K562 (cell line): ENCODE measurements at regions not wholly inside any gene's neighbourhood (a gene's known extent, or its start where the extent isn't known, plus 50 kb on each side); places are given as distances from the start of the nearest gene placed in this dataset.
A peak's percentile ranks its signal among the peaks of the same experiment; 100 is the strongest.

ENCODE experiments used
- GATA2 ChIP-seq: sonication (generic); formaldehyde crosslinking; IDR thresholded peaks from 2 replicates; pipeline ENCODE4 v1.4.0; 2020; ENCODE audit warnings: mild to moderate bottlenecking, missing genetic modification reagents
- ILK ChIP-seq: fragments of 450-650 bp; IDR thresholded peaks from 2 replicates; pipeline ENCODE4 v1.6.1; 2016; ENCODE audit warnings: missing genetic modification characterization, low read depth, mild to moderate bottlenecking, missing compliant biosample characterization, moderate library complexity, borderline replicate concordance
- NRF1 ChIP-seq, 2 experiments: fragments of 450-650 bp; IDR thresholded peaks in 1 of 2; conservative IDR thresholded peaks in 1 of 2; 2 replicates each; pipeline ENCODE4 v1.6.1; 2014; ENCODE audit warnings: mild to moderate bottlenecking in 2 of 2
- RBM25 ChIP-seq: fragments of 200-400 bp; formaldehyde crosslinking; IDR thresholded peaks from 2 replicates; pipeline ENCODE4 v1.6.1; 2018; ENCODE audit warnings: low read length, low read depth, moderate library complexity; ENCODE audit not compliant: severe bottlenecking
- SRF ChIP-seq, 2 experiments: fragments of 250-450, 450-650 bp in 1 of 2; sonication (Bioruptor Pico) in 1 of 2; sonication (generic) in 1 of 2; formaldehyde crosslinking; IDR thresholded peaks; 2 replicates each; pipeline versions ENCODE4 v1.5.0 to v1.5.1; 2020 to 2022; ENCODE audit warnings: mild to moderate bottlenecking in 1 of 2, missing genetic modification reagents in 1 of 2
- ZBTB8A ChIP-seq: fragments of 450-650 bp; IDR thresholded peaks from 2 replicates; pipeline ENCODE4 v1.6.1; 2018; ENCODE audit warnings: mild to moderate bottlenecking, moderate library complexity; ENCODE audit not compliant: partially characterized antibody
- TF ChIP-seq, protein P1 (sequence below), 2 experiments: fragments of 450-650 bp in 1 of 2; sonication (generic) in 1 of 2; formaldehyde crosslinking in 1 of 2; IDR thresholded peaks; 2 replicates each; pipeline versions ENCODE4 v1.7.1 to v1.9.0; 2016 to 2022; ENCODE audit warnings: inconsistent platforms in 1 of 2, mild to moderate bottlenecking in 1 of 2, missing genetic modification reagents in 1 of 2
- TF ChIP-seq, protein P2 (sequence below), 2 experiments: fragments of 250-450 bp in 1 of 2; fragments of 450-650 bp in 1 of 2; sonication (Bioruptor Pico) in 1 of 2; IDR thresholded peaks; 2 replicates each; pipeline versions ENCODE4 v1.6.1 to v1.8.0; 2016 to 2021; ENCODE audit warnings: mild to moderate bottlenecking in 2 of 2, moderate library complexity in 2 of 2, missing compliant biosample characterization in 1 of 2, missing genetic modification characterization in 1 of 2
- TF ChIP-seq, protein P3 (sequence below): fragments of 150-350 bp; conservative IDR thresholded peaks from 2 replicates; pipeline ENCODE4 v1.6.1; 2014; ENCODE audit warnings: low read length
- TF ChIP-seq, protein P4 (sequence below): fragments of 450-650 bp; IDR thresholded peaks from 2 replicates; pipeline ENCODE4 v1.6.1; 2017; ENCODE audit warnings: antibody characterized with exemption

DNA sequence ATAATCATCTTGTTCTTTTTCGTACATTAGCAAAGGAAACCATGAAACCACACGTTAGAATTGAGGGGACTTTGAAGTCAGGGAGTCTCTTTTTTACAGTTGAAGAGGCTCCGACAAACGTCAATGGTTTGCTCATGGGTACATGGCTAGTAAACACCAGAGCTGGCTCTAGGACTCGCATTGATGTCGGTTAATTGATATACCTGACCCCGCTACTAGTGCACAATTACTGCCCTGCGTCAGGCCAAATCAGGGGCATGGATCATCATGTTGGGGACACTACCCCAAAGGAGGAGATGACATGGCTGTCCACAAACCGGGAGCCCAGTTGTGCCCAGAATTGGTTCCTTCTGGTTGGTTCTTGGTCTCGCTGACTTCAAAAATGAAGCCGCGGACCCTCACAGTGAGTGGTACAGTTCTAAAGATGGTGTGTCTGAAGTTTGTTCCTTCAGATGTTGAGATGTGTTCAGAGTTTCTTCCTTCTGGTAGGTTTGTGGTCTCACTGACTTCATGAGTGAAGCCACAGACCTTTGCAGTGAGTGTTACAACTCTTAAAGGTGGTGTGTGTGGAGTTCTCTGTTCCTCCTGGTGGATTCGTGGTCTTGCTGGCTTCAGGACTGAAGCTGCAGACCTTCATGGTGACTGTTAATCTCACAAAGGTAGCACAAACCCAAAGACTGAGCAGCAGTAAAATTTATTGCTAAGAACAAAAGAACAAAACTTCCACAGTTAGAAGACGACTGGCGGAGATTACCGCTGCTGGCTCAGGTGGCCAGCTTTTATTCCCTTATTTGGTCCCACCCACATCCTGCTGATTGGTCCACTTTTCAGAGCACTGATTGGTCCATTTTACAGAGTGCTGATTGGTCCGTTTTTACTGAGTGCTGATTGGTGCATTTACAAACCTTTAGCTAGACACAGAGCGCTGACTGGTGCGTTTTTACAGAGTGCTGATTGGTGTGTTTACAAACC lies 126.9 kb upstream of the ERRFI1 start (continued):
- TF ChIP-seq, protein P1, sequence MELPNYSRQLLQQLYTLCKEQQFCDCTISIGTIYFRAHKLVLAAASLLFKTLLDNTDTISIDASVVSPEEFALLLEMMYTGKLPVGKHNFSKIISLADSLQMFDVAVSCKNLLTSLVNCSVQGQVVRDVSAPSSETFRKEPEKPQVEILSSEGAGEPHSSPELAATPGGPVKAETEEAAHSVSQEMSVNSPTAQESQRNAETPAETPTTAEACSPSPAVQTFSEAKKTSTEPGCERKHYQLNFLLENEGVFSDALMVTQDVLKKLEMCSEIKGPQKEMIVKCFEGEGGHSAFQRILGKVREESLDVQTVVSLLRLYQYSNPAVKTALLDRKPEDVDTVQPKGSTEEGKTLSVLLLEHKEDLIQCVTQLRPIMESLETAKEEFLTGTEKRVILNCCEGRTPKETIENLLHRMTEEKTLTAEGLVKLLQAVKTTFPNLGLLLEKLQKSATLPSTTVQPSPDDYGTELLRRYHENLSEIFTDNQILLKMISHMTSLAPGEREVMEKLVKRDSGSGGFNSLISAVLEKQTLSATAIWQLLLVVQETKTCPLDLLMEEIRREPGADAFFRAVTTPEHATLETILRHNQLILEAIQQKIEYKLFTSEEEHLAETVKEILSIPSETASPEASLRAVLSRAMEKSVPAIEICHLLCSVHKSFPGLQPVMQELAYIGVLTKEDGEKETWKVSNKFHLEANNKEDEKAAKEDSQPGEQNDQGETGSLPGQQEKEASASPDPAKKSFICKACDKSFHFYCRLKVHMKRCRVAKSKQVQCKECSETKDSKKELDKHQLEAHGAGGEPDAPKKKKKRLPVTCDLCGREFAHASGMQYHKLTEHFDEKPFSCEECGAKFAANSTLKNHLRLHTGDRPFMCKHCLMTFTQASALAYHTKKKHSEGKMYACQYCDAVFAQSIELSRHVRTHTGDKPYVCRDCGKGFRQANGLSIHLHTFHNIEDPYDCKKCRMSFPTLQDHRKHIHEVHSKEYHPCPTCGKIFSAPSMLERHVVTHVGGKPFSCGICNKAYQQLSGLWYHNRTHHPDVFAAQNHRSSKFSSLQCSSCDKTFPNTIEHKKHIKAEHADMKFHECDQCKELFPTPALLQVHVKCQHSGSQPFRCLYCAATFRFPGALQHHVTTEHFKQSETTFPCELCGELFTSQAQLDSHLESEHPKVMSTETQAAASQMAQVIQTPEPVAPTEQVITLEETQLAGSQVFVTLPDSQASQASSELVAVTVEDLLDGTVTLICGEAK (IDR thresholded peaks at IDR 0.05), result no peak
- TF ChIP-seq, protein P1 (CRISPR knock-in tag; IDR thresholded peaks at IDR 0.05), result no peak
- peak; percentile 35 for TF ChIP-seq RBM25
- TF ChIP-seq ZBTB8A, result no peak
- TF ChIP-seq NRF1 (conservative IDR thresholded peaks at IDR 0.05 in 1 of 2, IDR thresholded peaks at IDR 0.05 in 1 of 2), result no peak
- no peak for TF ChIP-seq ILK (tag)
- TF ChIP-seq, protein P2, sequence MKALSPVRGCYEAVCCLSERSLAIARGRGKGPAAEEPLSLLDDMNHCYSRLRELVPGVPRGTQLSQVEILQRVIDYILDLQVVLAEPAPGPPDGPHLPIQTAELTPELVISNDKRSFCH (CRISPR knock-in tag; IDR thresholded peaks at IDR 0.05), result no peak
- TF ChIP-seq, protein P2 (tag; IDR thresholded peaks at IDR 0.05), result no peak
- no peak for TF ChIP-seq GATA2
- TF ChIP-seq, protein P3, sequence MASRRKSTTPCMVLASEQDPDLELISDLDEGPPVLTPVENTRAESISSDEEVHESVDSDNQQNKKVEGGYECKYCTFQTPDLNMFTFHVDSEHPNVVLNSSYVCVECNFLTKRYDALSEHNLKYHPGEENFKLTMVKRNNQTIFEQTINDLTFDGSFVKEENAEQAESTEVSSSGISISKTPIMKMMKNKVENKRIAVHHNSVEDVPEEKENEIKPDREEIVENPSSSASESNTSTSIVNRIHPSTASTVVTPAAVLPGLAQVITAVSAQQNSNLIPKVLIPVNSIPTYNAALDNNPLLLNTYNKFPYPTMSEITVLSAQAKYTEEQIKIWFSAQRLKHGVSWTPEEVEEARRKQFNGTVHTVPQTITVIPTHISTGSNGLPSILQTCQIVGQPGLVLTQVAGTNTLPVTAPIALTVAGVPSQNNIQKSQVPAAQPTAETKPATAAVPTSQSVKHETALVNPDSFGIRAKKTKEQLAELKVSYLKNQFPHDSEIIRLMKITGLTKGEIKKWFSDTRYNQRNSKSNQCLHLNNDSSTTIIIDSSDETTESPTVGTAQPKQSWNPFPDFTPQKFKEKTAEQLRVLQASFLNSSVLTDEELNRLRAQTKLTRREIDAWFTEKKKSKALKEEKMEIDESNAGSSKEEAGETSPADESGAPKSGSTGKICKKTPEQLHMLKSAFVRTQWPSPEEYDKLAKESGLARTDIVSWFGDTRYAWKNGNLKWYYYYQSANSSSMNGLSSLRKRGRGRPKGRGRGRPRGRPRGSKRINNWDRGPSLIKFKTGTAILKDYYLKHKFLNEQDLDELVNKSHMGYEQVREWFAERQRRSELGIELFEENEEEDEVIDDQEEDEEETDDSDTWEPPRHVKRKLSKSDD, result no peak
- TF ChIP-seq, protein P4, sequence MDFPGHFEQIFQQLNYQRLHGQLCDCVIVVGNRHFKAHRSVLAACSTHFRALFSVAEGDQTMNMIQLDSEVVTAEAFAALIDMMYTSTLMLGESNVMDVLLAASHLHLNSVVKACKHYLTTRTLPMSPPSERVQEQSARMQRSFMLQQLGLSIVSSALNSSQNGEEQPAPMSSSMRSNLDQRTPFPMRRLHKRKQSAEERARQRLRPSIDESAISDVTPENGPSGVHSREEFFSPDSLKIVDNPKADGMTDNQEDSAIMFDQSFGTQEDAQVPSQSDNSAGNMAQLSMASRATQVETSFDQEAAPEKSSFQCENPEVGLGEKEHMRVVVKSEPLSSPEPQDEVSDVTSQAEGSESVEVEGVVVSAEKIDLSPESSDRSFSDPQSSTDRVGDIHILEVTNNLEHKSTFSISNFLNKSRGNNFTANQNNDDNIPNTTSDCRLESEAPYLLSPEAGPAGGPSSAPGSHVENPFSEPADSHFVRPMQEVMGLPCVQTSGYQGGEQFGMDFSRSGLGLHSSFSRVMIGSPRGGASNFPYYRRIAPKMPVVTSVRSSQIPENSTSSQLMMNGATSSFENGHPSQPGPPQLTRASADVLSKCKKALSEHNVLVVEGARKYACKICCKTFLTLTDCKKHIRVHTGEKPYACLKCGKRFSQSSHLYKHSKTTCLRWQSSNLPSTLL, result no peak
- peak in 1 of 2 experiments; percentile 51; a peak in 1 of 4 replicates for TF ChIP-seq SRF (CRISPR knock-in tag; IDR thresholded peaks at IDR 0.05)
